HepG2 (cell line): ENCODE measurements at regions not wholly inside any gene's neighbourhood (a gene's known extent, or its start where the extent isn't known, plus 50 kb on each side); places are given as distances from the start of the nearest gene placed in this dataset.

Experiments used
- NFRKB ChIP-seq: fragments of 450-650 bp; IDR thresholded peaks from 2 replicates; pipeline ENCODE4 v1.6.1; 2017
- TCF7L2 ChIP-seq: IDR thresholded peaks from 2 replicates; pipeline ENCODE4 v1.6.1; 2011; ENCODE audit warnings: mild to moderate bottlenecking, low read depth, low read length, moderate library complexity

DNA sequence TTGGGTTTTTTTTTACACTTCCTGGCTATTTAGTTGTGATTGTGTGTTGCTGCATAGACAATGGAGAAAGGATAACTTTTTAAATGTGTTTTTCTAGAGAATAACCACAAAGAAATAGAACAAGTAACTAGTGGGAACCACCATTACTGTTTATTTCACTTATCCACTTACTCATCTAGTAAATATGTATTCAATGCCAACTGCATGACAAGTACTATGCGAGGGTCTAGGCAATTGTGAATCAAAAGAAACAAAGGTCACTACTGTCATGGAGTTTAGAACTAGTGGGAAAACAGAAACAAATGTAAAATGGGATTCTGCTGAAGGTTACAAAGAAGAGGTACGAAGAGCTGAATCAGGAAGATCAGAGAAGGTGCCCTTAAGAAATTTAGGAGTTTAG is 600.9 kb upstream of the ROBO2 start:
- TF ChIP-seq NFRKB (no peak), TCF7L2 (no peak)
